ENCODE measurements at regions not wholly inside any gene's neighbourhood (a gene's known extent, or its start where the extent isn't known, plus 50 kb on each side); places are given as distances from the start of the nearest gene placed in this dataset.

DNA sequence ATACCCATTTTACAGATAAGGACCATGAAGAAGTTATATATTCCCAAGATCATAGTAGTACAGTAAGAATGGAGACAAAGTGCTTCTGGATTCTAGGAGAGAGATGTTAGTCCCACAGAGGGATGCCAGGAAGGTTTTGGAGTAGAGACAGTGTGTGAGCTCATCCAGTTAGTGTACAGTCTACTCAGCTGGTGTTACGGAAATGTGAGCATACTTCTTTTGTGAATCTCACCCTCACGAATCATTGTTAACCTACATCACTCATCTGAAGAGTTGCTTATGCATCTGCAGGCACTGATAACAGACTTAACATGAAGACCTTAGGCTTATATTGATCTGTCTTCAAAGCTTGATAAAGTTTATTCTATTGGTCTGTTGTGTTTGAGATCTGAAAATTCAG, 106.6 kb upstream of the PTPRG start:
- TF ChIP-seq EZH2phosphoT487 (IDR thresholded peaks at IDR 0.05; ENCODE audit: borderline replicate concordance, low read length), result no peak
- TF ChIP-seq, protein P1, sequence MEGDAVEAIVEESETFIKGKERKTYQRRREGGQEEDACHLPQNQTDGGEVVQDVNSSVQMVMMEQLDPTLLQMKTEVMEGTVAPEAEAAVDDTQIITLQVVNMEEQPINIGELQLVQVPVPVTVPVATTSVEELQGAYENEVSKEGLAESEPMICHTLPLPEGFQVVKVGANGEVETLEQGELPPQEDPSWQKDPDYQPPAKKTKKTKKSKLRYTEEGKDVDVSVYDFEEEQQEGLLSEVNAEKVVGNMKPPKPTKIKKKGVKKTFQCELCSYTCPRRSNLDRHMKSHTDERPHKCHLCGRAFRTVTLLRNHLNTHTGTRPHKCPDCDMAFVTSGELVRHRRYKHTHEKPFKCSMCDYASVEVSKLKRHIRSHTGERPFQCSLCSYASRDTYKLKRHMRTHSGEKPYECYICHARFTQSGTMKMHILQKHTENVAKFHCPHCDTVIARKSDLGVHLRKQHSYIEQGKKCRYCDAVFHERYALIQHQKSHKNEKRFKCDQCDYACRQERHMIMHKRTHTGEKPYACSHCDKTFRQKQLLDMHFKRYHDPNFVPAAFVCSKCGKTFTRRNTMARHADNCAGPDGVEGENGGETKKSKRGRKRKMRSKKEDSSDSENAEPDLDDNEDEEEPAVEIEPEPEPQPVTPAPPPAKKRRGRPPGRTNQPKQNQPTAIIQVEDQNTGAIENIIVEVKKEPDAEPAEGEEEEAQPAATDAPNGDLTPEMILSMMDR (IDR thresholded peaks at IDR 0.05; ENCODE audit: low read depth, low read length, poor library complexity, severe bottlenecking), result no peak
- Histone ChIP-seq H3K4me3 (ENCODE audit: low read length) (no peak overlapping the region), H3F3A (ENCODE audit: control insufficient read depth, insufficient read depth) (no peaks in the 10 kb centered on the region), H3K27me3 (ENCODE audit: control insufficient read depth, low read length) (no peaks in the 10 kb centered on the region), H3K27ac (ENCODE audit: low read depth, low read length) (no peak overlapping the region), H3K9me2 (replicated peaks; ENCODE audit: control insufficient read depth, low read length) (no peaks in the 10 kb centered on the region), H3K9me3 (ENCODE audit: control insufficient read depth, insufficient read depth, low read length) (no peaks in the 10 kb centered on the region), H4K20me1 (ENCODE audit: control insufficient read depth, insufficient read depth, low read depth, low read length) (no peaks in the 10 kb centered on the region), H3K79me2 (ENCODE audit: control insufficient read depth, low read length) (no peaks in the 10 kb centered on the region), H3K36me3 (ENCODE audit: control insufficient read depth, low read length) (no peaks in the 10 kb centered on the region), H3K4me1 (ENCODE audit: control insufficient read depth, low read length) (no peaks in the 10 kb centered on the region), H3K4me2 (ENCODE audit: low read length) (no peak overlapping the region)

DNA sequence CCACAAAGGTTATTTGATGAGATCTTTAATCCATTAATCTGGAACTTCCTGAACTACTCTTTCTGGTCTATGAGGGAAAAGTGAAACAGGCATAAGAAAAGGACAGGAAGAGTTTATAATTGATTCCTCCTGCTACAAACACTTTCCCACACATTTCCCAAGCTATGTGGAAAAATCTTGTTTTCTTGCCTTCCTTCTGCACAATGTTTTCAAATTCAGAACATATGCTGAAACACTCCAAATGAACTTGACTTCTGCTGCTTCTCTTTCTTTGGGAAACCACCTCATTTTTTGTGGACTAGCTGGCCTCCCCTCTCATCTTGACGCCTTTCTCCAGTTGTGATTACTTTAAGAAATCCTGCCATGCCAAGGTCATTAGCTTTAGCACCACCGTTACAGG, 100.7 kb upstream of the PTPRG start:
- Histone ChIP-seq H3K9me2 (replicated peaks; ENCODE audit: control insufficient read depth, low read length) (no peaks in the 10 kb centered on the region; the same call in 1 of the 2 replicates), H3K4me3 (ENCODE audit: low read length) (no peak overlapping the region), H3K27ac (ENCODE audit: low read depth, low read length) (no peak overlapping the region)

DNA sequence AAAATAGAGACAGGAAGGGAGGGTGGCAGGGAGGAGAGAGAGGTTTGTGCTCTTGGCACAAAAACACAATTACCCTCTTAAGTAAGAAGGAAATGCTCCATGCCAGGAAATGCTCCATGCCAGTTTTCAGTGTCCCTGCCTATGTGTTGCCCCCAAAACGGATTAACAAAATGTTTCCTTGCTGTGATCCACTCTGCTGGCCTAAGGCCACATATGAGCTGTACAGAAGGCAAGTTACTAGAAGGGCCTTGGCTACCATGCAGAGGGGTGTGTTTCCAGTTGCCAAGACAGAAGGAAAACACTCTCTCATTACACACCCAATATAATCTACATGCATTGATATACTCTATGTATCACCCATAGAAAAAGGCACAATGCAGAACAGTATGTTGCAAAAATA, 98.2 kb upstream of the PTPRG start:
- H3K79me2 ChIP-seq (ENCODE audit: control insufficient read depth, low read length), result no peaks in the 10 kb centered on the region
- H3K27ac ChIP-seq (ENCODE audit: low read depth, low read length), result no peak overlapping the region
- no peaks in the 10 kb centered on the region; the same call in 1 of the 2 replicates for H3K9me2 ChIP-seq (replicated peaks; ENCODE audit: control insufficient read depth, low read length)
- no peaks in the 10 kb centered on the region for H3K36me3 ChIP-seq (ENCODE audit: control insufficient read depth, low read length)
- H3K27me3 ChIP-seq (ENCODE audit: control insufficient read depth, low read length), result no peaks in the 10 kb centered on the region
- H3K4me1 ChIP-seq (ENCODE audit: control insufficient read depth, low read length), result no peaks in the 10 kb centered on the region
- no peaks in the 10 kb centered on the region for H3K9me3 ChIP-seq (ENCODE audit: control insufficient read depth, insufficient read depth, low read length)
- TF ChIP-seq EZH2phosphoT487 (IDR thresholded peaks at IDR 0.05; ENCODE audit: borderline replicate concordance, low read length), result no peak
- TF ChIP-seq, protein P1 (IDR thresholded peaks at IDR 0.05; ENCODE audit: low read depth, low read length, poor library complexity, severe bottlenecking), result no peak
- H3F3A ChIP-seq (ENCODE audit: control insufficient read depth, insufficient read depth), result no peaks in the 10 kb centered on the region
- no peak overlapping the region for H3K4me3 ChIP-seq (ENCODE audit: low read length)
- no peak overlapping the region for H3K4me2 ChIP-seq (ENCODE audit: low read length)
- H4K20me1 ChIP-seq (ENCODE audit: control insufficient read depth, insufficient read depth, low read depth, low read length), result no peaks in the 10 kb centered on the region

More for the DNA sequence above, 100.7 kb upstream of the PTPRG start:
- Histone ChIP-seq H3K27me3 (ENCODE audit: control insufficient read depth, low read length) (no peaks in the 10 kb centered on the region), H3K36me3 (ENCODE audit: control insufficient read depth, low read length) (no peaks in the 10 kb centered on the region), H3K4me1 (ENCODE audit: control insufficient read depth, low read length) (no peaks in the 10 kb centered on the region), H3K9me3 (ENCODE audit: control insufficient read depth, insufficient read depth, low read length) (no peaks in the 10 kb centered on the region), H4K20me1 (ENCODE audit: control insufficient read depth, insufficient read depth, low read depth, low read length) (no peaks in the 10 kb centered on the region), H3K79me2 (ENCODE audit: control insufficient read depth, low read length) (no peaks in the 10 kb centered on the region), H3F3A (ENCODE audit: control insufficient read depth, insufficient read depth) (no peaks in the 10 kb centered on the region), H3K4me2 (ENCODE audit: low read length) (no peak overlapping the region)
- TF ChIP-seq EZH2phosphoT487 (IDR thresholded peaks at IDR 0.05; ENCODE audit: borderline replicate concordance, low read length), result no peak
- TF ChIP-seq, protein P1 (IDR thresholded peaks at IDR 0.05; ENCODE audit: low read depth, low read length, poor library complexity, severe bottlenecking), result no peak

Data from DOHH2 (cell line).